HepG2 (cell line): ENCODE measurements at regions not wholly inside any gene's neighbourhood (a gene's known extent, or its start where the extent isn't known, plus 50 kb on each side); places are given as distances from the start of the nearest gene placed in this dataset.

Source experiments
- ATAC-seq: fragments of 200-7000 bp; cut with Tn5 transposase; 3 replicates; pipeline ENCODE4 v1.9.1; 2020; ENCODE audit warnings: mild to moderate bottlenecking, moderate library complexity
- BruUV-seq: library from RNA; stranded (reverse); fragments of 400-500 nt; replicated peaks from 2 replicates; lab custom pipeline; 2021; lab: Mats Ljungman, UMichigan
- CTCF ChIA-PET: fragments of 300-600 bp; formaldehyde crosslinking; extraction: SDS; loops from one replicate; lab custom pipeline; 2021; ENCODE audit warnings: low total read pairs, inconsistent platforms, low intra/inter-chr PET ratio; lab: Yijun Ruan, JAX
- POLR2A ChIA-PET: fragments of 350-600 bp; sonication (Branson Sonifier 250); formaldehyde crosslinking; loops from one replicate; lab custom pipeline; 2020; ENCODE audit warnings: antibody characterized with exemption, inconsistent platforms; lab: Yijun Ruan, JAX
- DNase-seq: peaks from one replicate; pipeline ENCODE4 v3.0.0-alpha.2; 2015; ENCODE audit warnings: low spot score
- FAIRE-seq: peaks from 3 replicates; lab custom pipeline; 2011; peaks lifted over from hg19 to GRCh38; lab: Jason Lieb, UNC
- H2AFZ ChIP-seq: one replicate; pipeline ENCODE4 v1.6.1; 2011; ENCODE audit warnings: low read length, inconsistent platforms
- H3K27ac ChIP-seq: fragments of 300-600 bp; 3 replicates; pipeline ENCODE4 v1.8.0; 2011; ENCODE audit warnings: mixed run types, mild to moderate bottlenecking, mixed read lengths, low read length, inconsistent platforms; ENCODE audit not compliant: insufficient read depth; ENCODE audit errors: extremely low read length
- H3K27me3 ChIP-seq, 2 experiments: fragments of 200-600 bp in 1 of 2; 2 replicates in 1 of 2; 3 replicates in 1 of 2; pipeline versions ENCODE4 v1.6.0 to v1.8.0; 2011; ENCODE audit warnings: low read length in 2 of 2, mild to moderate bottlenecking in 2 of 2, moderate library complexity in 2 of 2, inconsistent platforms in 1 of 2; ENCODE audit not compliant: insufficient read depth in 2 of 2, control insufficient read depth in 1 of 2
- H3K36me3 ChIP-seq, 2 experiments: fragments of 200-600 bp in 1 of 2; replicated peaks in 1 of 2; 2 replicates in 1 of 2; 3 replicates in 1 of 2; pipeline versions ENCODE4 v1.5.1 to v1.8.0; 2011; ENCODE audit warnings: low read length in 2 of 2, inconsistent platforms in 1 of 2; ENCODE audit not compliant: insufficient read depth in 2 of 2, control insufficient read depth in 1 of 2
- H3K4me1 ChIP-seq: 2 replicates; pipeline ENCODE4 v1.5.1; 2012; ENCODE audit warnings: low read length, inconsistent platforms; ENCODE audit not compliant: insufficient read depth
- H3K4me2 ChIP-seq: 2 replicates; pipeline ENCODE4 v1.6.0; 2011; ENCODE audit warnings: low read depth, low read length, inconsistent platforms
- H3K4me3 ChIP-seq, 3 experiments: fragments of 200-600 bp in 1 of 3; sonication (generic), shearing (Covaris generic) in 1 of 3; replicated peaks in 1 of 3; 2 replicates each; pipeline ENCODE4 v1.5.1; 2011 to 2016; ENCODE audit warnings: low read length in 3 of 3, inconsistent platforms in 2 of 3, low read depth in 2 of 3, mild to moderate bottlenecking in 2 of 3, control low read depth in 1 of 3, mixed read lengths in 1 of 3; ENCODE audit not compliant: insufficient read depth in 1 of 3
- H3K79me2 ChIP-seq: one replicate; pipeline ENCODE4 v1.6.1; 2011; ENCODE audit warnings: low read length, inconsistent platforms; ENCODE audit not compliant: insufficient read depth
- H3K9ac ChIP-seq: 2 replicates; pipeline ENCODE4 v1.6.0; 2011; ENCODE audit warnings: mild to moderate bottlenecking, low read depth, low read length, inconsistent platforms; ENCODE audit not compliant: insufficient read depth
- H3K9me3 ChIP-seq: 2 replicates; pipeline ENCODE4 v1.5.1; 2012; ENCODE audit warnings: mild to moderate bottlenecking, low read length
- H4K20me1 ChIP-seq: 2 replicates; pipeline ENCODE4 v1.6.0; 2011; ENCODE audit warnings: inconsistent platforms, mild to moderate bottlenecking, low read length, moderate library complexity; ENCODE audit not compliant: insufficient read depth
- ARNT ChIP-seq: fragments of 450-650 bp; IDR thresholded peaks from 2 replicates; pipeline ENCODE4 v1.6.1; 2017
- CHD2 ChIP-seq: IDR thresholded peaks from 2 replicates; pipeline ENCODE4 v1.6.1; 2011; ENCODE audit warnings: low read depth, low read length, improper control_type of control experiment
- MAFF ChIP-seq: IDR thresholded peaks from 2 replicates; pipeline ENCODE4 v1.6.1; 2011; ENCODE audit warnings: low read depth, low read length, improper control_type of control experiment
- MAFK ChIP-seq, 2 experiments: IDR thresholded peaks in 1 of 2; conservative IDR thresholded peaks in 1 of 2; 2 replicates each; pipeline ENCODE4 v1.6.1; 2011; ENCODE audit warnings: improper control_type of control experiment in 2 of 2, low read length in 2 of 2
- ONECUT2 ChIP-seq: sonication (generic); formaldehyde crosslinking; IDR thresholded peaks from 2 replicates; pipeline ENCODE4 v1.4.0; 2020; ENCODE audit warnings: missing genetic modification reagents
- SAP130 ChIP-seq: IDR thresholded peaks from 2 replicates; pipeline ENCODE4 v1.6.1; 2016; ENCODE audit warnings: low read depth
- SMC3 ChIP-seq: IDR thresholded peaks from 2 replicates; pipeline ENCODE4 v1.6.1; 2011; ENCODE audit warnings: low read length, improper control_type of control experiment
- TOE1 ChIP-seq: sonication (generic); formaldehyde crosslinking; IDR thresholded peaks from 2 replicates; pipeline ENCODE4 v1.4.0; 2020; ENCODE audit warnings: mild to moderate bottlenecking, missing genetic modification reagents
- XBP1 ChIP-seq: sonication (generic); formaldehyde crosslinking; IDR thresholded peaks from 2 replicates; pipeline ENCODE4 v1.5.0; 2020; ENCODE audit warnings: missing genetic modification reagents
- ZNF121 ChIP-seq: sonication (generic); formaldehyde crosslinking; IDR thresholded peaks from 2 replicates; pipeline ENCODE4 v1.5.0; 2020; ENCODE audit warnings: mild to moderate bottlenecking, missing genetic modification reagents
- ZNF138 ChIP-seq: sonication (generic); formaldehyde crosslinking; IDR thresholded peaks from 2 replicates; pipeline ENCODE4 v1.5.0; 2020; ENCODE audit warnings: mild to moderate bottlenecking, low read depth, missing genetic modification reagents
- ZNF331 ChIP-seq: sonication (generic); formaldehyde crosslinking; IDR thresholded peaks from 2 replicates; pipeline ENCODE4 v1.4.0; 2020; ENCODE audit warnings: missing genetic modification reagents
- ZNF737 ChIP-seq: sonication (generic); formaldehyde crosslinking; IDR thresholded peaks from 2 replicates; pipeline ENCODE4 v1.5.0; 2020; ENCODE audit warnings: missing genetic modification reagents, mild to moderate bottlenecking, borderline replicate concordance
- ZNF782 ChIP-seq: sonication (generic); formaldehyde crosslinking; IDR thresholded peaks from 2 replicates; pipeline ENCODE4 v1.4.0; 2020; ENCODE audit warnings: missing genetic modification reagents, mild to moderate bottlenecking, borderline replicate concordance
- WGBS: methylation state at CpG from one replicate; pipeline ENCODE4 v1.1.6; 2017; ENCODE audit warnings: low lambda C conversion rate; 5-methylcytosine and 5-hydroxymethylcytosine counted together
- in situ Hi-C: cut with HindIII; loops from 2 replicates; pipeline ENCODE4 v1.10.0; 2017; ENCODE audit warnings: low pct_unique_long_range_greater_than_20kb; ENCODE audit not compliant: extremely low pct_ligation_motif_present
- intact Hi-C: fragments of 100-400 bp; cut with micrococcal nuclease; formaldehyde crosslinking; loops from one replicate; pipeline ENCODE4 v1.10.0; 2022; ENCODE audit not compliant: unreplicated experiment
- TF ChIP-seq, protein P1 (sequence below): sonication (generic); formaldehyde crosslinking; IDR thresholded peaks from 2 replicates; pipeline ENCODE4 v1.4.0; 2020; ENCODE audit warnings: mild to moderate bottlenecking, missing genetic modification reagents
- TF ChIP-seq, protein P2 (sequence below): IDR thresholded peaks from 2 replicates; pipeline ENCODE4 v1.4.0; 2020; ENCODE audit warnings: mild to moderate bottlenecking, missing genetic modification reagents
- TF ChIP-seq, protein P3 (sequence below): sonication (generic); formaldehyde crosslinking; IDR thresholded peaks from 2 replicates; pipeline ENCODE4 v1.5.1; 2020; ENCODE audit warnings: missing genetic modification reagents, mild to moderate bottlenecking, borderline replicate concordance

DNA sequence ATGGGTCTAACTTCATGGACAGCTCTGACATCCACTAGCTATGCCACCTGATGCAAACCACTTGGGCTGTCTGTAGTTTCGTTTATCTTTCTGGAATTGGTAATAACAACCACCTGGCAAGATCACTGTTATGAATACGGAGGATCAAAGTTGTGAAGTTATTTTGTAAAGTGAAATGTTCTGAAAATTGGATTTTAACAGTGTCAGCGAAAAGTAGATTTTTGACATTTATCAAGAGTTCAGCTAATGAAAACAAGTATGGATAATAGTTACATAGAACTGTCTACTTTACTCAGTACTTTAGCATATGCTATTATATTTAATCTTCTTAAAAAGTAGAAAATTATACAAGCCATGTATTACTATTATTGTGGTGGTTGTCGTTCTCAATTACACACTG is 813.8 kb downstream of the RNF144A start:
- Histone ChIP-seq H3K4me3 (no peak overlapping the region), H3K4me2 (no peak overlapping the region), H3K36me3 (no peaks in the 10 kb centered on the region), H3K4me1 (no peaks in the 10 kb centered on the region)
- FAIRE-seq = no peak
- CTCF ChIA-PET = no interaction called here
- ATAC-seq = no peak
- WGBS = 20% methylated on average over 4 of the region's 4 CpGs
- intact Hi-C loops = no loop called here
- no peak for TF ChIP-seq ZNF737 (CRISPR knock-in tag)
- no peak for TF ChIP-seq CHD2
- TF ChIP-seq ONECUT2 (CRISPR knock-in tag) = no peak
- TF ChIP-seq ZNF331 (CRISPR knock-in tag) = no peak
- peak; percentile 83 to 89 for TF ChIP-seq MAFK (conservative IDR thresholded peaks at IDR 0.05 in 1 of 2, IDR thresholded peaks at IDR 0.05 in 1 of 2; ENCODE audit: low read length in 2 of 2)
- TF ChIP-seq MAFF = peak; percentile 79
- no peak for TF ChIP-seq XBP1
- TF ChIP-seq, all 625 proteins: peak for 2
- H2AFZ ChIP-seq = no peak overlapping the region
- in situ Hi-C loops = no loop called here
- H4K20me1 ChIP-seq = no peaks in the 10 kb centered on the region
- no TSS peak for BruUV-seq
- H3K9ac ChIP-seq = no peak overlapping the region
- POLR2A ChIA-PET = no interaction called here
- no peak overlapping the region for H3K27ac ChIP-seq
- H3K27me3 ChIP-seq = no peaks in the 10 kb centered on the region; a peak in 1 of 5 replicates
- no peaks in the 10 kb centered on the region for H3K79me2 ChIP-seq
- DNase-seq = no peak
- no peaks in the 10 kb centered on the region for H3K9me3 ChIP-seq

DNA sequence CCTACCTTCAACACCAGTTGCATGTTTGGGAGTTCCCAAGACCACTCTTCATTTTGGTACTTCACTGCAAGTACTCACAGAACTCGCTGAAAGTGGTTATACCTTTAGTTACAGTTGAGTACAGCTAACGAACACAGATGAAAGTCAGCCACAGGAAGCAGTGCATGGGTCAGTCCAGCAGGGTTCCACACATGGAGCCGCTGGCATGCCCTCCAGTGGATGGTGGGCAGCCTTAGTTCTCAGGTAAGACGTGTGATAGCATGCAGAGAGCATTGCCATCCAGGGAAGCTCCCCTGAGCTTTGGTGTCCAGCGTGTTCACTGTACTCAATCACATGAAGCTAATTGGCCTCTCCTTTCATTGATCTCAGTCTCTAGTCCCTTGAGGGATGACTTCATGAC is 815.3 kb downstream of the RNF144A start:
- POLR2A ChIA-PET = no interaction called here
- CTCF ChIA-PET = no interaction called here
- no peak overlapping the region for H2AFZ ChIP-seq
- TF ChIP-seq ZNF121 (CRISPR knock-in tag) = no peak
- no peak for TF ChIP-seq SMC3
- TF ChIP-seq, protein P1, sequence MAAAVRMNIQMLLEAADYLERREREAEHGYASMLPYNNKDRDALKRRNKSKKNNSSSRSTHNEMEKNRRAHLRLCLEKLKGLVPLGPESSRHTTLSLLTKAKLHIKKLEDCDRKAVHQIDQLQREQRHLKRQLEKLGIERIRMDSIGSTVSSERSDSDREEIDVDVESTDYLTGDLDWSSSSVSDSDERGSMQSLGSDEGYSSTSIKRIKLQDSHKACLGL = no peak
- TF ChIP-seq ZNF782 = no peak
- TF ChIP-seq, protein P2, sequence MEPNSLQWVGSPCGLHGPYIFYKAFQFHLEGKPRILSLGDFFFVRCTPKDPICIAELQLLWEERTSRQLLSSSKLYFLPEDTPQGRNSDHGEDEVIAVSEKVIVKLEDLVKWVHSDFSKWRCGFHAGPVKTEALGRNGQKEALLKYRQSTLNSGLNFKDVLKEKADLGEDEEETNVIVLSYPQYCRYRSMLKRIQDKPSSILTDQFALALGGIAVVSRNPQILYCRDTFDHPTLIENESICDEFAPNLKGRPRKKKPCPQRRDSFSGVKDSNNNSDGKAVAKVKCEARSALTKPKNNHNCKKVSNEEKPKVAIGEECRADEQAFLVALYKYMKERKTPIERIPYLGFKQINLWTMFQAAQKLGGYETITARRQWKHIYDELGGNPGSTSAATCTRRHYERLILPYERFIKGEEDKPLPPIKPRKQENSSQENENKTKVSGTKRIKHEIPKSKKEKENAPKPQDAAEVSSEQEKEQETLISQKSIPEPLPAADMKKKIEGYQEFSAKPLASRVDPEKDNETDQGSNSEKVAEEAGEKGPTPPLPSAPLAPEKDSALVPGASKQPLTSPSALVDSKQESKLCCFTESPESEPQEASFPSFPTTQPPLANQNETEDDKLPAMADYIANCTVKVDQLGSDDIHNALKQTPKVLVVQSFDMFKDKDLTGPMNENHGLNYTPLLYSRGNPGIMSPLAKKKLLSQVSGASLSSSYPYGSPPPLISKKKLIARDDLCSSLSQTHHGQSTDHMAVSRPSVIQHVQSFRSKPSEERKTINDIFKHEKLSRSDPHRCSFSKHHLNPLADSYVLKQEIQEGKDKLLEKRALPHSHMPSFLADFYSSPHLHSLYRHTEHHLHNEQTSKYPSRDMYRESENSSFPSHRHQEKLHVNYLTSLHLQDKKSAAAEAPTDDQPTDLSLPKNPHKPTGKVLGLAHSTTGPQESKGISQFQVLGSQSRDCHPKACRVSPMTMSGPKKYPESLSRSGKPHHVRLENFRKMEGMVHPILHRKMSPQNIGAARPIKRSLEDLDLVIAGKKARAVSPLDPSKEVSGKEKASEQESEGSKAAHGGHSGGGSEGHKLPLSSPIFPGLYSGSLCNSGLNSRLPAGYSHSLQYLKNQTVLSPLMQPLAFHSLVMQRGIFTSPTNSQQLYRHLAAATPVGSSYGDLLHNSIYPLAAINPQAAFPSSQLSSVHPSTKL = no peak
- no peak for TF ChIP-seq ARNT
- no peak for TF ChIP-seq TOE1
- no peak for TF ChIP-seq SAP130 (CRISPR knock-in tag)
- TF ChIP-seq, protein P3, sequence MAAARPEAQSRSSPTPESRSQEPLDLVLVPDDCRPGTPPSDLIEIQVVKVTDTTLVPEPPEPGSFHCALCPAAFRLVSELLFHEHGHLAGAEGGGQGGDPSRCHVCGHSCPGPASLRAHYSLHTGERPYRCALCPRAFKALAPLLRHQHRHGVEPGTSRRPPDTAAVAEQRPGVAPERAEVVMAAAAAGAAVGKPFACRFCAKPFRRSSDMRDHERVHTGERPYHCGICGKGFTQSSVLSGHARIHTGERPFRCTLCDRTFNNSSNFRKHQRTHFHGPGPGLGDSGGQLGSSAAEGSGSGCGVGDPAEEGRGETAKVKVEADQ = no peak
- TF ChIP-seq ZNF138 = no peak

More for the DNA sequence above, 815.3 kb downstream of the RNF144A start:
- 5% methylated on average over 4 of the region's 5 CpGs for WGBS
- in situ Hi-C loops = no loop called here
- no peak overlapping the region for H3K4me3 ChIP-seq
- no peak overlapping the region for H3K27ac ChIP-seq
- H3K79me2 ChIP-seq = no peaks in the 10 kb centered on the region
- BruUV-seq = no TSS peak
- no peaks in the 10 kb centered on the region for H3K4me1 ChIP-seq
- no peaks in the 10 kb centered on the region for H4K20me1 ChIP-seq
- H3K4me2 ChIP-seq = no peak overlapping the region
- no peaks in the 10 kb centered on the region for H3K36me3 ChIP-seq
- DNase-seq = no peak
- no peaks in the 10 kb centered on the region; a peak in 1 of 5 replicates for H3K27me3 ChIP-seq
- no peak for FAIRE-seq
- no peaks in the 10 kb centered on the region for H3K9me3 ChIP-seq
- intact Hi-C loops = no loop called here
- peak; percentile 69 for ATAC-seq
- H3K9ac ChIP-seq = no peak overlapping the region
